HepG2 (cell line): ENCODE measurements at regions not wholly inside any gene's neighbourhood (a gene's known extent, or its start where the extent isn't known, plus 50 kb on each side); places are given as distances from the start of the nearest gene placed in this dataset.

Experiments used
- ATAC-seq: fragments of 200-7000 bp; cut with Tn5 transposase; 3 replicates; pipeline ENCODE4 v1.9.1; 2020; ENCODE audit warnings: mild to moderate bottlenecking, moderate library complexity
- BruUV-seq: library from RNA; stranded (reverse); fragments of 400-500 nt; replicated peaks from 2 replicates; lab custom pipeline; 2021; lab: Mats Ljungman, UMichigan
- CTCF ChIA-PET: fragments of 300-600 bp; formaldehyde crosslinking; extraction: SDS; loops from one replicate; lab custom pipeline; 2021; ENCODE audit warnings: low total read pairs, inconsistent platforms, low intra/inter-chr PET ratio; lab: Yijun Ruan, JAX
- POLR2A ChIA-PET: fragments of 350-600 bp; sonication (Branson Sonifier 250); formaldehyde crosslinking; loops from one replicate; lab custom pipeline; 2020; ENCODE audit warnings: antibody characterized with exemption, inconsistent platforms; lab: Yijun Ruan, JAX
- DNase-seq: peaks from one replicate; pipeline ENCODE4 v3.0.0-alpha.2; 2015; ENCODE audit warnings: low spot score
- FAIRE-seq: peaks from 3 replicates; lab custom pipeline; 2011; peaks lifted over from hg19 to GRCh38; lab: Jason Lieb, UNC
- H2AFZ ChIP-seq: one replicate; pipeline ENCODE4 v1.6.1; 2011; ENCODE audit warnings: low read length, inconsistent platforms
- H3K27ac ChIP-seq: fragments of 300-600 bp; 3 replicates; pipeline ENCODE4 v1.8.0; 2011; ENCODE audit warnings: mixed run types, mild to moderate bottlenecking, mixed read lengths, low read length, inconsistent platforms; ENCODE audit not compliant: insufficient read depth; ENCODE audit errors: extremely low read length
- H3K27me3 ChIP-seq, 2 experiments: fragments of 200-600 bp in 1 of 2; 2 replicates in 1 of 2; 3 replicates in 1 of 2; pipeline versions ENCODE4 v1.6.0 to v1.8.0; 2011; ENCODE audit warnings: low read length in 2 of 2, mild to moderate bottlenecking in 2 of 2, moderate library complexity in 2 of 2, inconsistent platforms in 1 of 2; ENCODE audit not compliant: insufficient read depth in 2 of 2, control insufficient read depth in 1 of 2
- H3K36me3 ChIP-seq, 2 experiments: fragments of 200-600 bp in 1 of 2; replicated peaks in 1 of 2; 2 replicates in 1 of 2; 3 replicates in 1 of 2; pipeline versions ENCODE4 v1.5.1 to v1.8.0; 2011; ENCODE audit warnings: low read length in 2 of 2, inconsistent platforms in 1 of 2; ENCODE audit not compliant: insufficient read depth in 2 of 2, control insufficient read depth in 1 of 2
- H3K4me1 ChIP-seq: 2 replicates; pipeline ENCODE4 v1.5.1; 2012; ENCODE audit warnings: low read length, inconsistent platforms; ENCODE audit not compliant: insufficient read depth
- H3K4me2 ChIP-seq: 2 replicates; pipeline ENCODE4 v1.6.0; 2011; ENCODE audit warnings: low read depth, low read length, inconsistent platforms
- H3K4me3 ChIP-seq, 3 experiments: fragments of 200-600 bp in 1 of 3; sonication (generic), shearing (Covaris generic) in 1 of 3; replicated peaks in 1 of 3; 2 replicates each; pipeline ENCODE4 v1.5.1; 2011 to 2016; ENCODE audit warnings: low read length in 3 of 3, inconsistent platforms in 2 of 3, low read depth in 2 of 3, mild to moderate bottlenecking in 2 of 3, control low read depth in 1 of 3, mixed read lengths in 1 of 3; ENCODE audit not compliant: insufficient read depth in 1 of 3
- H3K79me2 ChIP-seq: one replicate; pipeline ENCODE4 v1.6.1; 2011; ENCODE audit warnings: low read length, inconsistent platforms; ENCODE audit not compliant: insufficient read depth
- H3K9ac ChIP-seq: 2 replicates; pipeline ENCODE4 v1.6.0; 2011; ENCODE audit warnings: mild to moderate bottlenecking, low read depth, low read length, inconsistent platforms; ENCODE audit not compliant: insufficient read depth
- H3K9me3 ChIP-seq: 2 replicates; pipeline ENCODE4 v1.5.1; 2012; ENCODE audit warnings: mild to moderate bottlenecking, low read length
- H4K20me1 ChIP-seq: 2 replicates; pipeline ENCODE4 v1.6.0; 2011; ENCODE audit warnings: inconsistent platforms, mild to moderate bottlenecking, low read length, moderate library complexity; ENCODE audit not compliant: insufficient read depth
- HDAC1 ChIP-seq: sonication (generic); formaldehyde crosslinking; IDR thresholded peaks from 2 replicates; pipeline ENCODE4 v1.5.1; 2020; ENCODE audit warnings: mild to moderate bottlenecking, missing genetic modification reagents
- HES4 ChIP-seq: sonication (generic); formaldehyde crosslinking; IDR thresholded peaks from 2 replicates; pipeline ENCODE4 v1.9.0; 2021; ENCODE audit warnings: mild to moderate bottlenecking, missing genetic modification reagents, borderline replicate concordance
- KDM4B ChIP-seq: sonication (generic); formaldehyde crosslinking; IDR thresholded peaks from 2 replicates; pipeline ENCODE4 v1.4.0; 2020; ENCODE audit warnings: missing genetic modification reagents
- MTF1 ChIP-seq: sonication (generic); formaldehyde crosslinking; IDR thresholded peaks from 2 replicates; pipeline ENCODE4 v1.5.0; 2020; ENCODE audit warnings: missing genetic modification reagents
- NFIC ChIP-seq: IDR thresholded peaks from 2 replicates; pipeline ENCODE4 v1.6.1; 2012; ENCODE audit warnings: mild to moderate bottlenecking, low read length, inconsistent platforms
- THYN1 ChIP-seq: sonication (generic); formaldehyde crosslinking; IDR thresholded peaks from 2 replicates; pipeline ENCODE4 v1.8.1; 2023; ENCODE audit warnings: low read depth, mild to moderate bottlenecking, moderate library complexity, missing genetic modification reagents, borderline replicate concordance
- ZNF451 ChIP-seq: sonication (generic); formaldehyde crosslinking; IDR thresholded peaks from 2 replicates; pipeline ENCODE4 v1.5.0; 2020; ENCODE audit warnings: mild to moderate bottlenecking, missing genetic modification reagents
- ZNF501 ChIP-seq: sonication (generic); formaldehyde crosslinking; IDR thresholded peaks from 2 replicates; pipeline ENCODE4 v1.5.1; 2020; ENCODE audit warnings: mild to moderate bottlenecking, moderate library complexity, missing genetic modification reagents
- WGBS: methylation state at CpG from one replicate; pipeline ENCODE4 v1.1.6; 2017; ENCODE audit warnings: low lambda C conversion rate; 5-methylcytosine and 5-hydroxymethylcytosine counted together
- in situ Hi-C: cut with HindIII; loops from 2 replicates; pipeline ENCODE4 v1.10.0; 2017; ENCODE audit warnings: low pct_unique_long_range_greater_than_20kb; ENCODE audit not compliant: extremely low pct_ligation_motif_present
- intact Hi-C: fragments of 100-400 bp; cut with micrococcal nuclease; formaldehyde crosslinking; loops from one replicate; pipeline ENCODE4 v1.10.0; 2022; ENCODE audit not compliant: unreplicated experiment
- TF ChIP-seq, protein P1 (sequence below): sonication (generic); formaldehyde crosslinking; IDR thresholded peaks from 2 replicates; pipeline ENCODE4; 2020; ENCODE audit warnings: missing genetic modification reagents, mild to moderate bottlenecking, borderline replicate concordance
- TF ChIP-seq, protein P2 (sequence below): sonication (generic); formaldehyde crosslinking; IDR thresholded peaks from 2 replicates; pipeline ENCODE4 v1.5.1; 2020; ENCODE audit warnings: missing genetic modification reagents, mild to moderate bottlenecking, borderline replicate concordance

DNA sequence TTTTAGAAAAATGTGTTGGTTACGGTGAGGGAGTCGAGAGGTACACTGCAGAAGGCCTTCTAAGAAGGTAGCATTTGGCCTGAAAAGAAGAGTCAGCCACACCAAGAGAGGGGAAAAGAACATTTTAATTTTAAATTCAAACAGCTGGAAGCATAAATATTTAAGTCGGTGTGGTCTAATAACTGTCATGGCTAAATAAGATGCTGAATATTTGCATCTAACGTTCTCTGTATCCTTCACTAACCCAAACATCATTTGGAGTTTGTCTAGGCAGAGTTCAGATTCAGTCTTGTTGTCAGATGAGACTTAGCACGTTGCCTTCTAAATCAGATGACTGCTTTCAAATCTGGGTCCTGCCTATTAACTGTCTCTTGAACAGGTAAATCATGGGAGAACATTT, 583.3 kb downstream of the DIPK2A start:
- ChIA-PET CTCF (no interaction called here), POLR2A (no interaction called here)
- H4K20me1 ChIP-seq, result no peaks in the 10 kb centered on the region
- intact Hi-C loops (no loop called here), in situ Hi-C loops (no loop called here)
- H3K79me2 ChIP-seq, result no peaks in the 10 kb centered on the region
- no peak overlapping the region for H3K4me3 ChIP-seq
- WGBS, result 7% methylated on average over 5 of the region's 5 CpGs
- ATAC-seq (no peak), DNase-seq (no peak), FAIRE-seq (no peak)
- H3K27ac ChIP-seq, result no peak overlapping the region
- H3K27me3 ChIP-seq, result no peaks in the 10 kb centered on the region
- TF ChIP-seq THYN1 (CRISPR knock-in tag) (no peak), HES4 (CRISPR knock-in tag) (no peak), KDM4B (no peak), NFIC (no peak), ZNF501 (no peak), ZNF451 (CRISPR knock-in tag) (no peak), HDAC1 (CRISPR knock-in tag) (no peak), MTF1 (CRISPR knock-in tag) (no peak)
- TF ChIP-seq, protein P1, sequence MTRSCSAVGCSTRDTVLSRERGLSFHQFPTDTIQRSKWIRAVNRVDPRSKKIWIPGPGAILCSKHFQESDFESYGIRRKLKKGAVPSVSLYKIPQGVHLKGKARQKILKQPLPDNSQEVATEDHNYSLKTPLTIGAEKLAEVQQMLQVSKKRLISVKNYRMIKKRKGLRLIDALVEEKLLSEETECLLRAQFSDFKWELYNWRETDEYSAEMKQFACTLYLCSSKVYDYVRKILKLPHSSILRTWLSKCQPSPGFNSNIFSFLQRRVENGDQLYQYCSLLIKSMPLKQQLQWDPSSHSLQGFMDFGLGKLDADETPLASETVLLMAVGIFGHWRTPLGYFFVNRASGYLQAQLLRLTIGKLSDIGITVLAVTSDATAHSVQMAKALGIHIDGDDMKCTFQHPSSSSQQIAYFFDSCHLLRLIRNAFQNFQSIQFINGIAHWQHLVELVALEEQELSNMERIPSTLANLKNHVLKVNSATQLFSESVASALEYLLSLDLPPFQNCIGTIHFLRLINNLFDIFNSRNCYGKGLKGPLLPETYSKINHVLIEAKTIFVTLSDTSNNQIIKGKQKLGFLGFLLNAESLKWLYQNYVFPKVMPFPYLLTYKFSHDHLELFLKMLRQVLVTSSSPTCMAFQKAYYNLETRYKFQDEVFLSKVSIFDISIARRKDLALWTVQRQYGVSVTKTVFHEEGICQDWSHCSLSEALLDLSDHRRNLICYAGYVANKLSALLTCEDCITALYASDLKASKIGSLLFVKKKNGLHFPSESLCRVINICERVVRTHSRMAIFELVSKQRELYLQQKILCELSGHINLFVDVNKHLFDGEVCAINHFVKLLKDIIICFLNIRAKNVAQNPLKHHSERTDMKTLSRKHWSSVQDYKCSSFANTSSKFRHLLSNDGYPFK (CRISPR knock-in tag), result no peak
- TF ChIP-seq, protein P2, sequence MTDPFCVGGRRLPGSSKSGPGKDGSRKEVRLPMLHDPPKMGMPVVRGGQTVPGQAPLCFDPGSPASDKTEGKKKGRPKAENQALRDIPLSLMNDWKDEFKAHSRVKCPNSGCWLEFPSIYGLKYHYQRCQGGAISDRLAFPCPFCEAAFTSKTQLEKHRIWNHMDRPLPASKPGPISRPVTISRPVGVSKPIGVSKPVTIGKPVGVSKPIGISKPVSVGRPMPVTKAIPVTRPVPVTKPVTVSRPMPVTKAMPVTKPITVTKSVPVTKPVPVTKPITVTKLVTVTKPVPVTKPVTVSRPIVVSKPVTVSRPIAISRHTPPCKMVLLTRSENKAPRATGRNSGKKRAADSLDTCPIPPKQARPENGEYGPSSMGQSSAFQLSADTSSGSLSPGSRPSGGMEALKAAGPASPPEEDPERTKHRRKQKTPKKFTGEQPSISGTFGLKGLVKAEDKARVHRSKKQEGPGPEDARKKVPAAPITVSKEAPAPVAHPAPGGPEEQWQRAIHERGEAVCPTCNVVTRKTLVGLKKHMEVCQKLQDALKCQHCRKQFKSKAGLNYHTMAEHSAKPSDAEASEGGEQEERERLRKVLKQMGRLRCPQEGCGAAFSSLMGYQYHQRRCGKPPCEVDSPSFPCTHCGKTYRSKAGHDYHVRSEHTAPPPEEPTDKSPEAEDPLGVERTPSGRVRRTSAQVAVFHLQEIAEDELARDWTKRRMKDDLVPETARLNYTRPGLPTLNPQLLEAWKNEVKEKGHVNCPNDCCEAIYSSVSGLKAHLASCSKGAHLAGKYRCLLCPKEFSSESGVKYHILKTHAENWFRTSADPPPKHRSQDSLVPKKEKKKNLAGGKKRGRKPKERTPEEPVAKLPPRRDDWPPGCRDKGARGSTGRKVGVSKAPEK (CRISPR knock-in tag), result no peak
- H2AFZ ChIP-seq, result no peak overlapping the region
- BruUV-seq, result no TSS peak
- H3K36me3 ChIP-seq, result no peaks in the 10 kb centered on the region
- no peak overlapping the region for H3K9ac ChIP-seq
- no peaks in the 10 kb centered on the region for H3K9me3 ChIP-seq
- no peaks in the 10 kb centered on the region for H3K4me1 ChIP-seq
- H3K4me2 ChIP-seq, result no peak overlapping the region
